Uterus (tissue), 3 donors: ENCODE measurements at regions not wholly inside any gene's neighbourhood (a gene's known extent, or its start where the extent isn't known, plus 50 kb on each side); places are given as distances from the start of the nearest gene placed in this dataset.

Source experiments
- DNase-seq, 2 donors: peaks; one replicate each; pipeline ENCODE4 v3.0.0-alpha.2; 2019 to 2020
- H3K27ac ChIP-seq, 2 donors: fragments of 200-600 bp; sonication (generic); 1 replicate in 1 of 2; 2 replicates in 1 of 2; pipeline ENCODE4 v1.5.1; 2016 to 2018
- H3K27me3 ChIP-seq, 2 donors: fragments of 200-600 bp; sonication (generic); one replicate each; pipeline ENCODE4 v1.5.1; 2018 to 2019; ENCODE audit warnings: control low read depth in 1 of 2
- H3K36me3 ChIP-seq, 2 donors: fragments of 200-600 bp; sonication (generic); one replicate each; pipeline ENCODE4 v1.5.1; 2019; ENCODE audit warnings: control low read depth in 1 of 2
- H3K4me1 ChIP-seq, 2 donors: fragments of 200-600 bp; sonication (generic); one replicate each; pipeline ENCODE4 v1.5.1; 2018 to 2019; ENCODE audit warnings: control low read depth in 1 of 2
- H3K4me3 ChIP-seq, 2 donors: fragments of 200-600 bp; sonication (generic); 1 replicate in 1 of 2; 2 replicates in 1 of 2; pipeline ENCODE4 v1.5.1; 2018 to 2019; ENCODE audit warnings: mild to moderate bottlenecking in 1 of 2
- H3K9me3 ChIP-seq, 2 donors: fragments of 200-600 bp; sonication (generic); one replicate each; pipeline ENCODE4 v1.5.1; 2019; ENCODE audit warnings: control low read depth in 1 of 2
- POLR2A ChIP-seq, 2 donors: fragments of 450-650 bp; IDR thresholded peaks; one replicate each; pipeline ENCODE4 v1.6.1; 2016; ENCODE audit warnings: antibody characterized with exemption in 2 of 2, mild to moderate bottlenecking in 1 of 2, moderate library complexity in 1 of 2
- intact Hi-C: fragments of 100-400 bp; cut with DNase I; formaldehyde crosslinking; loops from one replicate; pipeline ENCODE4 v1.15.1; 2023; ENCODE audit warnings: low total_unique reads
- TF ChIP-seq, protein P1 (sequence below), 4 experiments: fragments of 200-600 bp in 2 of 4; fragments of 450-650 bp in 2 of 4; sonication (generic) in 2 of 4; IDR thresholded peaks; one replicate each; pipeline ENCODE4 v1.5.1; 2016 to 2019; ENCODE audit warnings: antibody characterized with exemption in 4 of 4, mild to moderate bottlenecking in 2 of 4, moderate library complexity in 1 of 4
- donor health status: DM: yes; HTN: yes; CAD: no.

DNA sequence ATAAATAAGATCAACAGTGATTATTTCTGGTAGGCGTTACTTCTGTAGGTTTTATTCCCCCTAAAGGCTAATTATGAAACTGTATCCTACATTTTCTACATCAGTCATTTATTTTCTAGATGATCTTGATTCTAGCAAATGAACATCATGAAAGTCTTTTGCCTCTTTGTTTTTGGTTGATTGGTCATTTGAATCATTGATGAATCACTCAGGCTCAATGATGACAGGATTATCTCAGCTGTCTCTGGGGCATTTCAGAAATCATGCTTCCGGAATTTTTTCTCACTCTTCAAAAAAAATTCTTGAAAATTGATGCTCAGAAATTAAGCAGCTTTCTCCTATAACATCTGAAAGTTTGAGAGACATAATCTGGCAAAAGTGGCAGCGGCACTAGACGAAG lies 298.9 kb upstream of the TCF4 start:
- Histone ChIP-seq H3K4me3 (no peak overlapping the region), H3K27ac (no peak overlapping the region), H3K36me3 (no peaks in the 10 kb centered on the region), H3K27me3 (no peaks in the 10 kb centered on the region), H3K9me3 (no peaks in the 10 kb centered on the region), H3K4me1 (no peaks in the 10 kb centered on the region)
- intact Hi-C loops: no loop called here
- no peak for TF ChIP-seq POLR2A (IDR thresholded peaks at IDR 0.05)
- TF ChIP-seq, protein P1, sequence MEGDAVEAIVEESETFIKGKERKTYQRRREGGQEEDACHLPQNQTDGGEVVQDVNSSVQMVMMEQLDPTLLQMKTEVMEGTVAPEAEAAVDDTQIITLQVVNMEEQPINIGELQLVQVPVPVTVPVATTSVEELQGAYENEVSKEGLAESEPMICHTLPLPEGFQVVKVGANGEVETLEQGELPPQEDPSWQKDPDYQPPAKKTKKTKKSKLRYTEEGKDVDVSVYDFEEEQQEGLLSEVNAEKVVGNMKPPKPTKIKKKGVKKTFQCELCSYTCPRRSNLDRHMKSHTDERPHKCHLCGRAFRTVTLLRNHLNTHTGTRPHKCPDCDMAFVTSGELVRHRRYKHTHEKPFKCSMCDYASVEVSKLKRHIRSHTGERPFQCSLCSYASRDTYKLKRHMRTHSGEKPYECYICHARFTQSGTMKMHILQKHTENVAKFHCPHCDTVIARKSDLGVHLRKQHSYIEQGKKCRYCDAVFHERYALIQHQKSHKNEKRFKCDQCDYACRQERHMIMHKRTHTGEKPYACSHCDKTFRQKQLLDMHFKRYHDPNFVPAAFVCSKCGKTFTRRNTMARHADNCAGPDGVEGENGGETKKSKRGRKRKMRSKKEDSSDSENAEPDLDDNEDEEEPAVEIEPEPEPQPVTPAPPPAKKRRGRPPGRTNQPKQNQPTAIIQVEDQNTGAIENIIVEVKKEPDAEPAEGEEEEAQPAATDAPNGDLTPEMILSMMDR (IDR thresholded peaks at IDR 0.05): no peak
- DNase-seq: no peak

DNA sequence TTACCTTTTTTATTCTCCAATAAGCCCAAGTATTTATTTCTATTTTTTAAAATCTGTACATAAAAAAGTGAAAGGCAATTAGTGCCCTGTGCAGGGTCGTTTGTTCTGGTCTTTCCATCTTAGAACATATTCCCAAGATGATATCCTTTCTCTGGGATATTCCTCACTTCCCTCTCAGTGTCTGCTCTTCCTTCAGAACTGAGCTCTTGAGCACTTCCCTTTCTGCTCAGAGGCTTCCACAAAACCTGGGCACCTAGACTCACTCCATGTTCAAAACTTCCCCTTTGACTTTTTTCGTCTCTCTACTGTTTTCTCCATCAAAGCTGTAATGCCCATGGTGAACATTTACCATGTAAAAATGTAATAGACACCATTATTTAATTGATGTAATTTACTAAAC lies 296.5 kb upstream of the TCF4 start:
- H3K9me3 ChIP-seq: no peaks in the 10 kb centered on the region

DNA sequence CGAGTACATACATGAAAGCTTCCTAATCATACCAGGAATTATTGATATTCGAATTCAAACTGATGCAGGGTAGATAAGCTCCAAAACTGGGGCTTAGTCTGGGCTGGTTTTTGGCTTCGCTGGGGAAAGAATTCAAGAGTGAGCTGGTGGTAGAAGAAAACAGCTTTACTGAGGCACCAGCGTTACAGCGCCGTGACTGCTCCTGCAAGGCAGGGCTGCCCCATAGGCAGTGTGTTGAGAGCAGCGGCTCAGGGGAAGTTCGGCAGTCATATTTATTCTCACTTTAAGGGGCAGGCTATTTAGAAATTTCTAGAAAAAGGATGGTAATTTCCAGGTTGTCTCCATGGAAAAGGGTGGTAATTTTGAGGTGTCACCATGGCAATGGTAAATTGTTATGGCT lies 292.6 kb upstream of the TCF4 start:
- no peaks in the 10 kb centered on the region for H3K4me1 ChIP-seq
- no peaks in the 10 kb centered on the region for H3K9me3 ChIP-seq
- no peak for DNase-seq
- H3K4me3 ChIP-seq: no peak overlapping the region
- intact Hi-C loops: no loop called here
- H3K27me3 ChIP-seq: no peaks in the 10 kb centered on the region
- no peaks in the 10 kb centered on the region for H3K36me3 ChIP-seq
- TF ChIP-seq, protein P1 (IDR thresholded peaks at IDR 0.05): no peak
- no peak for TF ChIP-seq POLR2A (IDR thresholded peaks at IDR 0.05)
- H3K27ac ChIP-seq: no peak overlapping the region

More for the DNA sequence above, 296.5 kb upstream of the TCF4 start:
- H3K4me1 ChIP-seq: no peaks in the 10 kb centered on the region
- H3K4me3 ChIP-seq: no peak overlapping the region
- intact Hi-C loops: no loop called here
- no peaks in the 10 kb centered on the region for H3K36me3 ChIP-seq
- no peaks in the 10 kb centered on the region for H3K27me3 ChIP-seq
- no peak for DNase-seq
- TF ChIP-seq, protein P1 (IDR thresholded peaks at IDR 0.05): no peak
- no peak overlapping the region for H3K27ac ChIP-seq

DNA sequence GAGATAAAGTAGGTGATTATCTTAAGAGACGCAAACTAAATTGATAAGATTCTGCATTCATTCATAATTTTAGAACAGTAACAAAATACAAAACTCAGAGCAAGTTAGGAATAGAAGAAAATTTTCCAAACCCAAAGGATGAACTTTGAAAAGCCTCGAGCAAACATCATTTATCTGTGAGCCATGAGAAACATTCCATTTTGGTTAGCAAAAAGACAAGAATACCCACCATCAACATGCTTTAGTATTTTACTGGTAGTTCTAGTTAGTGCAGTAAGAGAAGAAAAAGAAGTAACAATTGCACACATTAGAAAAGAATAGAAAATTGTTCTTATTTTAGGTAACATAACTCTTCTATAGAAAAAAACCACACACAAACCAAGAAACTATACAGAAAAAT lies 291.3 kb upstream of the TCF4 start:
- no peaks in the 10 kb centered on the region for H3K4me1 ChIP-seq
- no peak overlapping the region for H3K27ac ChIP-seq
- TF ChIP-seq, protein P1 (IDR thresholded peaks at IDR 0.05): no peak
- no peak for TF ChIP-seq POLR2A (IDR thresholded peaks at IDR 0.05)
- no peak overlapping the region for H3K4me3 ChIP-seq
- intact Hi-C loops: no loop called here
- DNase-seq: no peak
- H3K9me3 ChIP-seq: no peaks in the 10 kb centered on the region
- no peaks in the 10 kb centered on the region for H3K36me3 ChIP-seq
- no peaks in the 10 kb centered on the region for H3K27me3 ChIP-seq

DNA sequence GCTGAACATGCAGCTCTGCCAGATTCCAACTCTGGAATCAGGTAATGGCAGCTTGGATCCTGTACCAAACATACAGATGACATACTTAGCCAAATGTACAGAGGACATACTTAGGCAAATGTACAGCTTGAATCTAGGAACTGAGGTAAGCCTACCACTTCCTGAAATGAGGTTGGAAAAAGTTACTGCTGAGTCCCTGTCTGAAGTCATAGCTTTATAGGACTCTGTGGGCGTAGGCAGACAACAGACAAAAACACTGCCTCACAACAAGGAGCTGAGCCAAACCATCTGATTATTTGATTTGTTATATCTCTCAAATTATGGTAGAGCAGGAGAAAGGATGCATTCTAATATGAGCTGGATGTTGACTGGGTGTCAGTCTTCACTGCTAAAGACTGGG lies 290.2 kb upstream of the TCF4 start:
- Histone ChIP-seq H3K36me3 (no peaks in the 10 kb centered on the region), H3K4me3 (no peak overlapping the region), H3K9me3 (no peaks in the 10 kb centered on the region), H3K27me3 (no peaks in the 10 kb centered on the region), H3K4me1 (no peaks in the 10 kb centered on the region), H3K27ac (no peak overlapping the region)
- TF ChIP-seq, protein P1 (IDR thresholded peaks at IDR 0.05): no peak
- TF ChIP-seq POLR2A (IDR thresholded peaks at IDR 0.05): no peak
- DNase-seq: no peak
- intact Hi-C loops: no loop called here
